Upper lobe of right lung (tissue), 1 donor: ENCODE measurements at regions not wholly inside any gene's neighbourhood (a gene's known extent, or its start where the extent isn't known, plus 50 kb on each side); places are given as distances from the start of the nearest gene placed in this dataset.
"Not testable (repeated sequence)": the region's sequence is repeated elsewhere in the genome, so short reads cannot be mapped to it uniquely, and the experiment has no call there.

Experiments used
- ATAC-seq: fragments of 200-7000 bp; cut with Tn5 transposase; one replicate; pipeline ENCODE4 v1.9.1; 2020; ENCODE audit warnings: mild to moderate bottlenecking, moderate library complexity
- DNase-seq: peaks from one replicate; pipeline ENCODE4 v3.0.0-alpha.2; 2020
- H3K27ac ChIP-seq: fragments of 200-600 bp; one replicate; pipeline ENCODE4 v1.8.0; 2022
- H3K27me3 ChIP-seq: fragments of 200-600 bp; one replicate; pipeline ENCODE4 v1.8.0; 2022; ENCODE audit warnings: mild to moderate bottlenecking
- H3K36me3 ChIP-seq: fragments of 200-600 bp; one replicate; pipeline ENCODE4 v1.8.0; 2022
- H3K4me1 ChIP-seq: fragments of 200-600 bp; one replicate; pipeline ENCODE4 v1.8.0; 2022
- H3K4me3 ChIP-seq: fragments of 200-600 bp; one replicate; pipeline ENCODE4 v1.8.0; 2022; ENCODE audit warnings: mild to moderate bottlenecking
- H3K9me3 ChIP-seq: fragments of 200-600 bp; one replicate; pipeline ENCODE4 v1.8.0; 2022
- intact Hi-C: fragments of 100-400 bp; cut with DNase I; formaldehyde crosslinking; loops from one replicate; pipeline ENCODE4 v1.11.0; 2022
- TF ChIP-seq, protein P1 (sequence below): fragments of 200-600 bp; IDR thresholded peaks from one replicate; pipeline ENCODE4 v1.8.0; 2022; ENCODE audit warnings: antibody characterized with exemption
- donor health status: DM: no; HTN: yes; CAD: no; lungs with severe emphysema.

DNA sequence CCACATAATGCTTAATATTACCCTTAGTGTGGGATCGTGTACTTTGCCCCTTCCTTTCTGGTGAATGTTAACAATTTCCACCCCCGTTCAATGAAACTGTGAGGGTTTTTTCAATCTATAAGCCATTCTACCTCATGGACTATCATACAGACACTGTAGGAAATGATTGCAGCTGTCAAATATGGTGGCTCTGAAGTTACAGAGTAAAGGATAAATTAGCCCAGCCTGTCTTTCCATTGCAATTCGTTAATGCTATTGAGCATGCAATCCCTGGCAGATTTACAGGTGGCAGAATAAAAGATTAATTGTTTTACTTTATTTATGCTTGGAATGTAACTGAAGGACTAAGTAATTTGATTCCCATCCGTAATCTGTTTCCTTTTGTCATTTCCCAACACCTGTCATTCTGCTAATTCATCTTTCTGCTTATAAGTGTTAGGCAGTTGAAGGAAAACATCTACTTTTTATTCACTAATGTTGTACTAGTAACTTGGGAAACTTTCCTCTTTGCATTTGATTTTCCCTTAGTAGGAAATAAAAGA, 1211.6 kb upstream of the LRRN3 start:
- no peak overlapping the region for H3K4me3 ChIP-seq
- DNase-seq (no peak), ATAC-seq (no peak)
- no peaks in the 10 kb centered on the region for H3K9me3 ChIP-seq
- no peaks in the 10 kb centered on the region for H3K36me3 ChIP-seq
- H3K27ac ChIP-seq = no peak overlapping the region
- no peaks in the 10 kb centered on the region for H3K4me1 ChIP-seq
- TF ChIP-seq, protein P1, sequence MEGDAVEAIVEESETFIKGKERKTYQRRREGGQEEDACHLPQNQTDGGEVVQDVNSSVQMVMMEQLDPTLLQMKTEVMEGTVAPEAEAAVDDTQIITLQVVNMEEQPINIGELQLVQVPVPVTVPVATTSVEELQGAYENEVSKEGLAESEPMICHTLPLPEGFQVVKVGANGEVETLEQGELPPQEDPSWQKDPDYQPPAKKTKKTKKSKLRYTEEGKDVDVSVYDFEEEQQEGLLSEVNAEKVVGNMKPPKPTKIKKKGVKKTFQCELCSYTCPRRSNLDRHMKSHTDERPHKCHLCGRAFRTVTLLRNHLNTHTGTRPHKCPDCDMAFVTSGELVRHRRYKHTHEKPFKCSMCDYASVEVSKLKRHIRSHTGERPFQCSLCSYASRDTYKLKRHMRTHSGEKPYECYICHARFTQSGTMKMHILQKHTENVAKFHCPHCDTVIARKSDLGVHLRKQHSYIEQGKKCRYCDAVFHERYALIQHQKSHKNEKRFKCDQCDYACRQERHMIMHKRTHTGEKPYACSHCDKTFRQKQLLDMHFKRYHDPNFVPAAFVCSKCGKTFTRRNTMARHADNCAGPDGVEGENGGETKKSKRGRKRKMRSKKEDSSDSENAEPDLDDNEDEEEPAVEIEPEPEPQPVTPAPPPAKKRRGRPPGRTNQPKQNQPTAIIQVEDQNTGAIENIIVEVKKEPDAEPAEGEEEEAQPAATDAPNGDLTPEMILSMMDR = no peak
- no peaks in the 10 kb centered on the region for H3K27me3 ChIP-seq
- intact Hi-C loops = no loop called here

DNA sequence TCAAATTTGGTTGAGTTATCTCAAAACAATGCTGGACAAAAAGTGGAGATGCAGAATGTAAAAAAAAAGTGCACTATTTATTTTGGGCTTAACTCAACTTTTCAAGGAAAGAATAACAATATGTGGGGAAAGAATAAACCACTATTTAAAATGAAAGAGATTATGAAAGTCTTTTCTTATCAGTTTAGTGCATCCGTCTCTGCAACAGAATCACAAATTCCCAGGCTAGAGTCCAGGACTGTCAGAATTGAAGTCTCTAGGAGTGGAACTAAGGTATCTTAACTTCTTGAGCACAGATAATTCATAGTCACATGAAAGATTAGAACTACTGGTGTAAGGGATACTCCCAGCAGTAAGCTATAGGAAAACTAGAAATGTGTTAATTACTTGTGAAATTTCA, 1200.3 kb upstream of the LRRN3 start:
- Histone ChIP-seq H3K27ac (no peak overlapping the region), H3K4me3 (no peak overlapping the region), H3K36me3 (no peaks in the 10 kb centered on the region), H3K9me3 (no peaks in the 10 kb centered on the region), H3K4me1 (no peaks in the 10 kb centered on the region), H3K27me3 (no peaks in the 10 kb centered on the region)
- intact Hi-C loops = no loop called here
- DNase-seq = no peak
- no peak for ATAC-seq
- TF ChIP-seq, protein P1 = no peak

DNA sequence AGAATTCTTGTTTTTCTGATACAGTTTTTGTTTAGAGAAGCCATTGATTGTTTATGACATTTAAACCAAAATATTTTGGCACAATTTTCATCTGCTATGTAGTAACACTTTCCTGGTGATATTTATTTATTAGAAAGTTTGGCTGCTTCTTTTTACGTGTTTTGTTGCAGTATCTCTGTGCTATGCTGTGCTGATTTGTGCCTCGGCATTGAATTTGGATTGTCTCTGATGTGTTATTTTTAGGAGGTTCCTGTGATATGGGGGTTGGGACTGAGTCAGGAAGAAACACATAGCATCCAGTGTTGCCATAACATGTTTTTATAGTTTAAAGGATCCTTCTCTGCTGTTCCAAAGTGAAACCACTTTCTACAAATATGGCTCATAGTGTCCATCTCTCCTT, 1197.7 kb upstream of the LRRN3 start:
- Histone ChIP-seq H3K36me3 (no peaks in the 10 kb centered on the region), H3K27ac (no peak overlapping the region), H3K9me3 (no peaks in the 10 kb centered on the region), H3K27me3 (no peaks in the 10 kb centered on the region), H3K4me1 (no peaks in the 10 kb centered on the region), H3K4me3 (peak overlapping the region; percentile 9)
- intact Hi-C loops = no loop called here
- ATAC-seq (no peak), DNase-seq (no peak)
- TF ChIP-seq, protein P1 = no peak

DNA sequence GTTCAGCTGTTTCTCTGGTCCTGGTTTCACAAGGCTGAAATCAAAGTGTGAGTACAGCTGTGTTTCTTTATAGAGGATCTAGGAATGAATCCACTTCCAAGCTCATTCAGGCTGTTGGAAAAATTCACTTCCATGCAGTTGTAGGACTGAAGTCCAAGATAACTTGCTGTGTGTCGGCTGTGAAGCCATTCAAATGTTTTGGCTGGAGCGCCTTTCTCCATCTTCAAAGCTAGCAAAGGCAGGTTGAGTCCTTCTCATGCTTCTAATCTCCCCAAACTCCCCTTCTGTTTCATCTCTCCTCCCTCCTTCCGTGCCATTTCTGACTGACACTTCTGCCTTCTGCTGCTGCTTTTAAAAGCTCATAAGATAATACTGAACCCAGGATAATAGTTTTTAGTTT, 1195.4 kb upstream of the LRRN3 start:
- TF ChIP-seq, protein P1 = no peak
- no peak overlapping the region for H3K27ac ChIP-seq
- DNase-seq = no peak
- H3K4me3 ChIP-seq = no peak overlapping the region
- no peaks in the 10 kb centered on the region for H3K36me3 ChIP-seq
- no peaks in the 10 kb centered on the region for H3K27me3 ChIP-seq
- intact Hi-C loops = no loop called here
- no peak for ATAC-seq
- no peaks in the 10 kb centered on the region for H3K4me1 ChIP-seq
- no peaks in the 10 kb centered on the region for H3K9me3 ChIP-seq

DNA sequence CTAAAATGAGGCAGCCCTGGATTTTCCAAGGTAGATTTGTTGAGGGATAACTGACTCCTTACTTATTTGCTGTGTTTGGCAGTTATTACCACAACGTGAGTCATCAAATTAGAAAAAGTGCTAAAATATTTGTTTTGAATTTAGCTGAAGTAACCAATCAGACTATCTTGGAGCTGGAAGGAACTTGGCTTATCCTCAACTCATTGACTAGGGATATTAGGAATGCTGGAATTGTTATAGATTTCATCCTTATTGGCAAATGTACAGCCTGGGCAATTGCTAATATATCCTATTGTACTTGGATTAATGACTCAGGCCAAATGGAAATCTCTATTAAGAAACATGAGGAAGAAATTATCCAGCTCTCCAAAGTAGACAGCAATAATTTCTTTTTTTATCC, 1189.0 kb upstream of the LRRN3 start:
- ATAC-seq = no peak

DNA sequence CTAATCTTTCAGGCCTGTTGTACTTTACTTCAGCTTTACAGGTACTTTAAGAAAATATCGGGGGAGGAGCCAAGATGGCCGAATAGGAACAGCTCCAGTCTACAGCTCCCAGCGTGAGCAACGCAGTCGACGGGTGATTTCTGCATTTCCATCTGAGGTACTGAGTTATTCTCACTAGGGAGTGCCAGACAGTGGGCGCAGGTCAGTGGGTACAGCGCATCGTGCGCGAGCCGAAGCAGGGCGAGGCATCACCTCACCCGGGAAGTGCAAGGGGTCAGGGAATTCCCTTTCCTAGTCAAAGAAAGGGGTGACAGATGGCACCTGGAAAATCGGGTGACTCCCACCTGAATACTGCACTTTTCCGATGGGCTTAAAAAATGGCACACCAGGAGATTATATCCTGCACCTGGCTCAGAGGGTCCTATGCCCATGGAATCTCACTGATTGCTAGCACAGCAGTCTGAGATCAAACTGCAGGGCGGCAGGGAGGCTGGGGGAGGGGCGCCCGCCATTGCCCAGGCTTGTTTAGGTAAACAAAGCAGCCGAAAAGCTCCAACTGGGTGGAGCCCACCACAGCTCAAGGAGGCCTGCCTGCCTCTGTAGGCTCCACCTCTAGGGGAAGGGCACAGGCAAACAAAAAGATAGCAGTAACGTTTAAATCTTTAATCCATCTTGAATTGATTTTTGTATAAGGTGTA, 1185.4 kb upstream of the LRRN3 start:
- H3K27me3 ChIP-seq, H3K36me3 ChIP-seq, H3K4me1 ChIP-seq, ATAC-seq, H3K9me3 ChIP-seq, H3K27ac ChIP-seq, intact Hi-C loops, DNase-seq, H3K4me3 ChIP-seq: not testable (repeated sequence)

More for the DNA sequence above, 1189.0 kb upstream of the LRRN3 start:
- no peak for DNase-seq
- Histone ChIP-seq H3K9me3 (no peaks in the 10 kb centered on the region), H3K27me3 (no peaks in the 10 kb centered on the region), H3K4me3 (no peak overlapping the region), H3K36me3 (no peaks in the 10 kb centered on the region), H3K27ac (no peak overlapping the region), H3K4me1 (no peaks in the 10 kb centered on the region)
- TF ChIP-seq, protein P1 = no peak
- intact Hi-C loops = no loop called here
